K562 (cell line): ENCODE measurements at regions not wholly inside any gene's neighbourhood (a gene's known extent, or its start where the extent isn't known, plus 50 kb on each side); places are given as distances from the start of the nearest gene placed in this dataset.

Experiments used
- ATAC-seq: fragments of 200-7000 bp; cut with Tn5 transposase; 3 replicates; pipeline ENCODE4 v1.9.1; 2020; ENCODE audit warnings: moderate library complexity
- BruUV-seq: library from RNA; stranded (reverse); fragments of 400-500 nt; replicated peaks from 2 replicates; lab custom pipeline; 2021; lab: Mats Ljungman, UMichigan
- CTCF ChIA-PET: fragments of 300-600 bp; formaldehyde crosslinking; extraction: SDS; loops from one replicate; lab custom pipeline; 2021; ENCODE audit warnings: low intra/inter-chr PET ratio; lab: Yijun Ruan, JAX
- POLR2A ChIA-PET: fragments of 300-600, 350-650 bp; sonication (Branson Sonifier 250); formaldehyde crosslinking; extraction: SDS; loops from one replicate; lab custom pipeline; 2021; ENCODE audit warnings: antibody characterized with exemption, inconsistent platforms; lab: Yijun Ruan, JAX
- DNase-seq, 4 experiments: peaks; one replicate each; pipeline versions ENCODE4 v3.0.0 to v3.0.0-alpha.2; 2011 to 2018; ENCODE audit warnings: low spot score in 3 of 4, mixed read lengths in 3 of 4; ENCODE audit errors: extremely low read depth in 1 of 4
- FAIRE-seq: peaks from 2 replicates; lab custom pipeline; 2011; peaks lifted over from hg19 to GRCh38; lab: Jason Lieb, UNC
- H2AFZ ChIP-seq: 2 replicates; pipeline ENCODE4 v1.6.0; 2011; ENCODE audit warnings: low read depth, low read length, control low read depth, inconsistent platforms
- H3K27ac ChIP-seq: fragments of 200-600 bp; 3 replicates; pipeline ENCODE4 v1.8.0; 2011; ENCODE audit warnings: low read depth, mild to moderate bottlenecking, control low read depth, inconsistent platforms, low read length, moderate library complexity, mixed read lengths; ENCODE audit errors: extremely low read depth
- H3K27me3 ChIP-seq, 2 experiments: fragments of 300-600 bp in 1 of 2; 2 replicates in 1 of 2; 3 replicates in 1 of 2; pipeline versions ENCODE4 v1.6.0 to v1.8.0; 2011; ENCODE audit warnings: inconsistent platforms in 2 of 2, low read length in 2 of 2, mild to moderate bottlenecking in 1 of 2, mixed read lengths in 1 of 2, moderate library complexity in 1 of 2; ENCODE audit not compliant: control insufficient read depth in 2 of 2, insufficient read depth in 2 of 2
- H3K36me3 ChIP-seq: fragments of 300-600 bp; 3 replicates; pipeline ENCODE4 v1.8.0; 2011; ENCODE audit warnings: mild to moderate bottlenecking, low read length, inconsistent platforms; ENCODE audit not compliant: control insufficient read depth, insufficient read depth
- H3K4me1 ChIP-seq, 2 experiments: fragments of 200-600 bp in 1 of 2; replicated peaks in 1 of 2; 2 replicates in 1 of 2; 3 replicates in 1 of 2; pipeline versions ENCODE4 v1.5.1 to v1.8.0; 2011; ENCODE audit warnings: inconsistent platforms in 2 of 2, low read length in 2 of 2, mild to moderate bottlenecking in 1 of 2, mixed read lengths in 1 of 2, moderate library complexity in 1 of 2; ENCODE audit not compliant: control insufficient read depth in 2 of 2, insufficient read depth in 2 of 2
- H3K4me2 ChIP-seq: 2 replicates; pipeline ENCODE4 v1.6.1; 2011; ENCODE audit warnings: low read length, control low read depth, inconsistent platforms, mixed read lengths; ENCODE audit not compliant: insufficient read depth
- H3K4me3 ChIP-seq: fragments of 200-600 bp; sonication (generic), shearing (Covaris generic); 2 replicates; pipeline ENCODE4 v1.5.1; 2016; ENCODE audit warnings: control low read depth, inconsistent platforms
- H3K79me2 ChIP-seq: fragments of 200-600 bp; 3 replicates; pipeline ENCODE4 v1.8.0; 2011; ENCODE audit warnings: low read length, inconsistent platforms; ENCODE audit not compliant: control insufficient read depth, insufficient read depth
- H3K9ac ChIP-seq, 2 experiments: 2 replicates each; pipeline versions ENCODE4 v1.6.0 to v1.6.1; 2011; ENCODE audit warnings: low read depth in 2 of 2, low read length in 2 of 2, control low read depth in 1 of 2, inconsistent platforms in 1 of 2, mild to moderate bottlenecking in 1 of 2, mixed read lengths in 1 of 2; ENCODE audit not compliant: insufficient read depth in 1 of 2
- H3K9me1 ChIP-seq: one replicate; pipeline ENCODE4 v1.6.0; 2011; ENCODE audit warnings: inconsistent platforms, mild to moderate bottlenecking, low read length, moderate library complexity; ENCODE audit not compliant: control insufficient read depth, insufficient read depth
- H3K9me3 ChIP-seq: replicated peaks from 2 replicates; pipeline ENCODE4 v1.5.1; 2011; ENCODE audit warnings: low read depth, low read length, inconsistent platforms; ENCODE audit not compliant: control insufficient read depth, insufficient read depth
- H4K20me1 ChIP-seq: replicated peaks from 2 replicates; pipeline ENCODE4 v1.6.1; 2011; ENCODE audit warnings: low read length, inconsistent platforms, mixed read lengths; ENCODE audit not compliant: control insufficient read depth, insufficient read depth
- DACH1 ChIP-seq: fragments of 450-650 bp; IDR thresholded peaks from 2 replicates; pipeline ENCODE4 v1.6.1; 2018; ENCODE audit not compliant: partially characterized antibody
- GTF2F1 ChIP-seq: IDR thresholded peaks from 2 replicates; pipeline ENCODE4 v1.6.1; 2011; ENCODE audit warnings: low read depth, low read length, improper control_type of control experiment
- KDM4B ChIP-seq, 2 experiments: fragments of 450-650 bp in 1 of 2; sonication (generic) in 1 of 2; IDR thresholded peaks; 2 replicates each; pipeline ENCODE4 v1.6.1; 2016 to 2017; ENCODE audit warnings: borderline replicate concordance in 2 of 2, antibody characterized with exemption in 1 of 2, low read depth in 1 of 2, mild to moderate bottlenecking in 1 of 2
- MAFG ChIP-seq: fragments of 450-650 bp; conservative IDR thresholded peaks from 2 replicates; pipeline ENCODE4 v1.6.1; 2016; ENCODE audit warnings: missing genetic modification characterization, missing compliant biosample characterization
- NFYB ChIP-seq: IDR thresholded peaks from 2 replicates; pipeline ENCODE4 v1.6.1; 2011; ENCODE audit warnings: mild to moderate bottlenecking, moderate library complexity; ENCODE audit not compliant: insufficient read length; ENCODE audit errors: extremely low read depth
- POLR2B ChIP-seq: fragments of 450-650 bp; IDR thresholded peaks from 2 replicates; pipeline ENCODE4 v1.6.1; 2018; ENCODE audit warnings: low read depth; ENCODE audit not compliant: partially characterized antibody
- RAD51 ChIP-seq: fragments of 450-650 bp; IDR thresholded peaks from 2 replicates; pipeline ENCODE4 v1.7.1; 2016; ENCODE audit warnings: low read depth, mild to moderate bottlenecking, borderline replicate concordance
- SRSF3 ChIP-seq: fragments of 200-400 bp; formaldehyde crosslinking; IDR thresholded peaks from 2 replicates; pipeline ENCODE4 v1.6.1; 2016; ENCODE audit warnings: mild to moderate bottlenecking, low read length, moderate library complexity; ENCODE audit not compliant: insufficient read depth
- TBP ChIP-seq: optimal IDR thresholded peaks from 2 replicates; pipeline ENCODE3; 2011; ENCODE audit warnings: low read depth, low read length, improper control_type of control experiment
- YBX1 ChIP-seq: fragments of 450-650 bp; IDR thresholded peaks from 2 replicates; pipeline ENCODE4 v1.7.1; 2016; ENCODE audit warnings: mild to moderate bottlenecking
- ZNF347 ChIP-seq: fragments of 450-650 bp; formaldehyde crosslinking; IDR thresholded peaks from 2 replicates; pipeline ENCODE4 v1.4.0; 2020; ENCODE audit warnings: low read depth, mild to moderate bottlenecking, moderate library complexity
- ZNF408 ChIP-seq: fragments of 250-450 bp; sonication (Bioruptor Pico); IDR thresholded peaks from 2 replicates; pipeline ENCODE4 v1.4.0; 2020; ENCODE audit warnings: low read depth, mild to moderate bottlenecking, moderate library complexity
- ZNF444 ChIP-seq: fragments of 250-450 bp; sonication (Bioruptor Pico); IDR thresholded peaks from 2 replicates; pipeline ENCODE4 v1.4.0; 2020; ENCODE audit warnings: mild to moderate bottlenecking, moderate library complexity
- ZNF695 ChIP-seq: fragments of 450-650 bp; formaldehyde crosslinking; IDR thresholded peaks from 2 replicates; pipeline ENCODE4 v1.4.0; 2020; ENCODE audit warnings: mild to moderate bottlenecking, moderate library complexity
- ZNF764 ChIP-seq: fragments of 250-450 bp; sonication (Bioruptor Pico); IDR thresholded peaks from 2 replicates; pipeline ENCODE4 v1.4.0; 2020; ENCODE audit warnings: low read depth, mild to moderate bottlenecking, moderate library complexity
- WGBS: fragments of 100-300 bp; shearing (Covaris generic); methylation state at CpG from one replicate; pipeline ENCODE4 v1.1.6; 2016; ENCODE audit warnings: low coverage, mixed read lengths; ENCODE audit not compliant: insufficient coverage; ENCODE audit errors: missing lambda C conversion rate; 5-methylcytosine and 5-hydroxymethylcytosine counted together
- in situ Hi-C: fragments of 300-500 bp; cut with MboI; formaldehyde crosslinking; loops from 4 replicates; pipeline ENCODE4 v1.15.0; 2018; ENCODE audit warnings: inconsistent platforms, mixed read lengths
- intact Hi-C: fragments of 100-400 bp; cut with micrococcal nuclease; formaldehyde crosslinking; loops from 2 replicates; pipeline ENCODE4 v1.14.2; 2022
- TF ChIP-seq, protein P1 (sequence below): fragments of 250-450 bp; sonication (Bioruptor Pico); IDR thresholded peaks from 2 replicates; pipeline ENCODE4 v1.6.1; 2021; ENCODE audit warnings: mild to moderate bottlenecking
- TF ChIP-seq, protein P2 (sequence below), 3 experiments: fragments of 200-800 bp in 1 of 3; sonication (Bioruptor generic) in 1 of 3; sonication (generic) in 1 of 3; formaldehyde crosslinking in 1 of 3; IDR thresholded peaks; 2 replicates each; pipeline versions ENCODE4 v1.6.1 to v1.8.0; 2016 to 2022; ENCODE audit warnings: mild to moderate bottlenecking in 2 of 3, missing compliant biosample characterization in 2 of 3, missing genetic modification characterization in 2 of 3, missing genetic modification reagents in 1 of 3
- TF ChIP-seq, protein P3 (sequence below): fragments of 450-650 bp; formaldehyde crosslinking; IDR thresholded peaks from 2 replicates; pipeline ENCODE4 v1.4.0; 2022; ENCODE audit warnings: missing genetic modification characterization
- TF ChIP-seq, protein P4 (sequence below): fragments of 250-450 bp; sonication (Bioruptor Pico); IDR thresholded peaks from 2 replicates; pipeline ENCODE4 v1.4.0; 2020; ENCODE audit warnings: mild to moderate bottlenecking

DNA sequence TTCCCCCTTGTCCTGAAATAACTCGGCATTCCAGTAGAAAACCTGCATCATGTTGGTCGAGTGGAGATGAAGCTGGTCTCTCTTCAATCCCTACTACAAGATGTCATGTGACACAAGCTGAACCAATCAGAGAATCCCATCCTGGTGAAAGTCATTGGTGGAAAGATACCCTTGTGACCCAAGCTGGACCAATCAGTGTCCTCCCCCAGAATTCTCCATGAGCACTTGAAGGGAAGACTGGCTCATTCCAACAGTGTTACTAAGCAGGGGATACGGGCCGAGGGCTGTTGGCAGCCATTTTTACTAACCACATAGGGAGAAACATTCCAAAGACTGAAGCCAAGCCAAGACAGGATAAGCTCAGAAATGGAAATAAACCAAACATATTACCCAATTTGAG, 298.3 kb downstream of the ICOS start:
- Histone ChIP-seq H3K9me3 (no peaks in the 10 kb centered on the region), H2AFZ (no peak overlapping the region), H3K9me1 (no peaks in the 10 kb centered on the region), H3K4me2 (no peak overlapping the region), H4K20me1 (no peaks in the 10 kb centered on the region), H3K4me1 (no peaks in the 10 kb centered on the region), H3K4me3 (no peak overlapping the region), H3K9ac (no peak overlapping the region), H3K79me2 (no peaks in the 10 kb centered on the region), H3K36me3 (no peaks in the 10 kb centered on the region), H3K27me3 (no peaks in the 10 kb centered on the region), H3K27ac (no peak overlapping the region)
- WGBS, result 0% methylated on average over 4 of the region's 4 CpGs
- CTCF ChIA-PET, result no interaction called here
- DNase-seq (no peak), ATAC-seq (no peak), FAIRE-seq (no peak)
- intact Hi-C loops, result no loop called here
- BruUV-seq, result no TSS peak
- in situ Hi-C loops, result no loop called here
- POLR2A ChIA-PET, result no interaction called here
- TF ChIP-seq MAFG (tag), result no peak
- TF ChIP-seq GTF2F1, result no peak
- no peak for TF ChIP-seq ZNF347
- TF ChIP-seq POLR2B, result no peak
- TF ChIP-seq, protein P1, sequence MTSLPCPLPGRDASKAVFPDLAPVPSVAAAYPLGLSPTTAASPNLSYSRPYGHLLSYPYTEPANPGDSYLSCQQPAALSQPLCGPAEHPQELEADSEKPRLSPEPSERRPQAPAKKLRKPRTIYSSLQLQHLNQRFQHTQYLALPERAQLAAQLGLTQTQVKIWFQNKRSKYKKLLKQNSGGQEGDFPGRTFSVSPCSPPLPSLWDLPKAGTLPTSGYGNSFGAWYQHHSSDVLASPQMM (CRISPR knock-in tag), result no peak
- peak; percentile 51 for TF ChIP-seq NFYB
- TF ChIP-seq, protein P2, sequence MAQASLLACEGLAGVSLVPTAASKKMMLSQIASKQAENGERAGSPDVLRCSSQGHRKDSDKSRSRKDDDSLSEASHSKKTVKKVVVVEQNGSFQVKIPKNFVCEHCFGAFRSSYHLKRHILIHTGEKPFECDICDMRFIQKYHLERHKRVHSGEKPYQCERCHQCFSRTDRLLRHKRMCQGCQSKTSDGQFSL (CRISPR knock-in tag; IDR thresholded peaks at IDR 0.05), result no peak
- TF ChIP-seq, protein P2 (tag; IDR thresholded peaks at IDR 0.05), result no peak
- no peak for TF ChIP-seq SRSF3
- TF ChIP-seq, protein P3, sequence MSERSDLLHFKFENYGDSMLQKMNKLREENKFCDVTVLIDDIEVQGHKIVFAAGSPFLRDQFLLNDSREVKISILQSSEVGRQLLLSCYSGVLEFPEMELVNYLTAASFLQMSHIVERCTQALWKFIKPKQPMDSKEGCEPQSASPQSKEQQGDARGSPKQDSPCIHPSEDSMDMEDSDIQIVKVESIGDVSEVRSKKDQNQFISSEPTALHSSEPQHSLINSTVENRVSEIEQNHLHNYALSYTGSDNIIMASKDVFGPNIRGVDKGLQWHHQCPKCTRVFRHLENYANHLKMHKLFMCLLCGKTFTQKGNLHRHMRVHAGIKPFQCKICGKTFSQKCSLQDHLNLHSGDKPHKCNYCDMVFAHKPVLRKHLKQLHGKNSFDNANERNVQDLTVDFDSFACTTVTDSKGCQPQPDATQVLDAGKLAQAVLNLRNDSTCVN (CRISPR knock-in tag), result no peak
- TF ChIP-seq ZNF444 (CRISPR knock-in tag), result no peak
- no peak for TF ChIP-seq ZNF695
- TF ChIP-seq, protein P4, sequence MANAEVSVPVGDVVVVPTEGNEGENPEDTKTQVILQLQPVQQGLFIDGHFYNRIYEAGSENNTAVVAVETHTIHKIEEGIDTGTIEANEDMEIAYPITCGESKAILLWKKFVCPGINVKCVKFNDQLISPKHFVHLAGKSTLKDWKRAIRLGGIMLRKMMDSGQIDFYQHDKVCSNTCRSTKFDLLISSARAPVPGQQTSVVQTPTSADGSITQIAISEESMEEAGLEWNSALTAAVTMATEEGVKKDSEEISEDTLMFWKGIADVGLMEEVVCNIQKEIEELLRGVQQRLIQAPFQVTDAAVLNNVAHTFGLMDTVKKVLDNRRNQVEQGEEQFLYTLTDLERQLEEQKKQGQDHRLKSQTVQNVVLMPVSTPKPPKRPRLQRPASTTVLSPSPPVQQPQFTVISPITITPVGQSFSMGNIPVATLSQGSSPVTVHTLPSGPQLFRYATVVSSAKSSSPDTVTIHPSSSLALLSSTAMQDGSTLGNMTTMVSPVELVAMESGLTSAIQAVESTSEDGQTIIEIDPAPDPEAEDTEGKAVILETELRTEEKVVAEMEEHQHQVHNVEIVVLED (CRISPR knock-in tag), result no peak
- TF ChIP-seq DACH1, result no peak
- TF ChIP-seq ZNF408 (CRISPR knock-in tag), result no peak
- no peak for TF ChIP-seq KDM4B (IDR thresholded peaks at IDR 0.05; ENCODE audit: borderline replicate concordance in 2 of 2, low read depth in 1 of 2)
- peak; percentile 35; the same call in 1 of the 2 replicates for TF ChIP-seq RAD51
- TF ChIP-seq TBP, result no peak
- no peak for TF ChIP-seq YBX1
- TF ChIP-seq ZNF764 (CRISPR knock-in tag), result no peak
